ENCODE measurements at regions not wholly inside any gene's neighbourhood (a gene's known extent, or its start where the extent isn't known, plus 50 kb on each side); places are given as distances from the start of the nearest gene placed in this dataset.
"Not testable (repeated sequence)": the region's sequence is repeated elsewhere in the genome, so short reads cannot be mapped to it uniquely, and the experiment has no call there.

GRCh38 chr6:94785514-94785913, 791.8 kb upstream of the MANEA start:
- BruUV-seq (replicated peaks), result no TSS peak
- POLR2A ChIA-PET, result no interaction called here
- no peak overlapping the region for H3K27ac ChIP-seq (ENCODE audit: low read length)
- no peak overlapping the region for H3K4me3 ChIP-seq (ENCODE audit: low read depth in 2 of 2, low read length in 2 of 2)
- intact Hi-C loops (cut with micrococcal nuclease; ENCODE audit: unreplicated experiment), result no loop called here
- no peak for TF ChIP-seq POLR2AphosphoS5 (IDR thresholded peaks at IDR 0.05; ENCODE audit: low read depth, low read length)
- TF ChIP-seq REST (IDR thresholded peaks at IDR 0.05; ENCODE audit: insufficient read depth in 1 of 2, low read depth in 2 of 2, low read length in 1 of 2), result no peak
- TF ChIP-seq SIN3A (IDR thresholded peaks at IDR 0.05; ENCODE audit: borderline replicate concordance, insufficient read depth, low read depth, low read length), result no peak
- TF ChIP-seq TCF7L2 (IDR thresholded peaks at IDR 0.05; ENCODE audit: low read depth, low read length), result no peak
- TF ChIP-seq, protein P1, sequence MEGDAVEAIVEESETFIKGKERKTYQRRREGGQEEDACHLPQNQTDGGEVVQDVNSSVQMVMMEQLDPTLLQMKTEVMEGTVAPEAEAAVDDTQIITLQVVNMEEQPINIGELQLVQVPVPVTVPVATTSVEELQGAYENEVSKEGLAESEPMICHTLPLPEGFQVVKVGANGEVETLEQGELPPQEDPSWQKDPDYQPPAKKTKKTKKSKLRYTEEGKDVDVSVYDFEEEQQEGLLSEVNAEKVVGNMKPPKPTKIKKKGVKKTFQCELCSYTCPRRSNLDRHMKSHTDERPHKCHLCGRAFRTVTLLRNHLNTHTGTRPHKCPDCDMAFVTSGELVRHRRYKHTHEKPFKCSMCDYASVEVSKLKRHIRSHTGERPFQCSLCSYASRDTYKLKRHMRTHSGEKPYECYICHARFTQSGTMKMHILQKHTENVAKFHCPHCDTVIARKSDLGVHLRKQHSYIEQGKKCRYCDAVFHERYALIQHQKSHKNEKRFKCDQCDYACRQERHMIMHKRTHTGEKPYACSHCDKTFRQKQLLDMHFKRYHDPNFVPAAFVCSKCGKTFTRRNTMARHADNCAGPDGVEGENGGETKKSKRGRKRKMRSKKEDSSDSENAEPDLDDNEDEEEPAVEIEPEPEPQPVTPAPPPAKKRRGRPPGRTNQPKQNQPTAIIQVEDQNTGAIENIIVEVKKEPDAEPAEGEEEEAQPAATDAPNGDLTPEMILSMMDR (IDR thresholded peaks at IDR 0.05), result no peak
- DNase-seq (ENCODE audit: low read depth, low spot score) (no peak), ATAC-seq (no peak)
- no peaks in the 10 kb centered on the region for H3K9me3 ChIP-seq (ENCODE audit: control insufficient read depth, insufficient read depth, low read depth, low read length)
- H3K36me3 ChIP-seq (ENCODE audit: control insufficient read depth, insufficient read depth, low read length), result no peaks in the 10 kb centered on the region
- CTCF ChIA-PET, result no interaction called here
- in situ Hi-C loops (cut with HindIII; ENCODE audit: low pct_unique_long_range_greater_than_20kb, low sequenced_read_pairs), result no loop called here
- no peaks in the 10 kb centered on the region for H3K4me1 ChIP-seq (ENCODE audit: control insufficient read depth, insufficient read depth, low read length)
- no peaks in the 10 kb centered on the region for H3K27me3 ChIP-seq (ENCODE audit: control insufficient read depth, insufficient read depth, low read length)

DNA sequence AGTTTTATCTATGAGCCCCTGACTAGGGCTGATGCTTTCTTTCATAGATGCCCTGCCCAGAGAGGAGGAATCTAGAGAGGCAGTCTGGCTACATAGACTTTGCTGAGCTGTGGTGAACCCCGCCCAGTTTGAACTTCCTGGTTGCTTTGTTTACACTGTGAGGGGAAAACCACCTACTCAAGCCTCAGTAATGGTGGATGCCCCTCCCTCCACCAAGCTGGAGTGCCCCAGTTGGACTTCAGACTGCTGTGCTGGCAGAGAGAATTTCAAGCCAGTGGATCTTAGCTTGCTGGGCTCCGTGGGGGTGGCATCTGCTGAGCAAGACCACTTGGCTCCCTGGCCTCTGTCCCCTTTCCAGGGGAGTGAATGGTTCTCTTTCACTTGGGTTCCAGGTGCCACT, 792.3 kb upstream of the MANEA start:
- H3K27ac ChIP-seq (ENCODE audit: low read length); CTCF ChIA-PET; H3K9me3 ChIP-seq (ENCODE audit: control insufficient read depth, insufficient read depth, low read depth, low read length); H3K4me3 ChIP-seq (ENCODE audit: low read depth in 2 of 2, low read length in 2 of 2); in situ Hi-C loops (cut with HindIII; ENCODE audit: low pct_unique_long_range_greater_than_20kb, low sequenced_read_pairs); BruUV-seq (replicated peaks); H3K27me3 ChIP-seq (ENCODE audit: control insufficient read depth, insufficient read depth, low read length); H3K36me3 ChIP-seq (ENCODE audit: control insufficient read depth, insufficient read depth, low read length); intact Hi-C loops (cut with micrococcal nuclease; ENCODE audit: unreplicated experiment); ATAC-seq; DNase-seq (ENCODE audit: low read depth, low spot score); H3K4me1 ChIP-seq (ENCODE audit: control insufficient read depth, insufficient read depth, low read length); POLR2A ChIA-PET: not testable (repeated sequence)

DNA sequence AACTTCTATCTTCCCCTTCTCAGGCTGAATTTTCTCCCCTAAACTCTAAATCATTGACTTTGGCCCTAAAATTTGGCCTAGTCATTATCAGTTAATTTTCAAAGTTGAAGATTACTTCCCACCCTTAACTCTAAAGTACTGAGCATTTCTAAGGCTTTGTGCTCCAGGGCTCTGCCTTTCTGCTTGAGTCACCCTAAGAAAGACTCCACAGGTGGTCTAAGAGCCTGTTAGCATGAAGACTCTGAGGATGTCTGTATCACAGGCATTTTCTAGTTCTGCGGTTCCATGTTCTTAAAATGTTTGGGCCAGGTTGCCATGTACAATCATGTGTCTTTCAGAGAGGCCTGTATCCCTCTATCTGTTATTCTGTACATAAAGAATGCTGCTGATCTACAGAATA, 808.1 kb upstream of the MANEA start:
- no peaks in the 10 kb centered on the region for H3K9me3 ChIP-seq (ENCODE audit: control insufficient read depth, insufficient read depth, low read depth, low read length)
- intact Hi-C loops (cut with micrococcal nuclease; ENCODE audit: unreplicated experiment) (no loop called here), in situ Hi-C loops (cut with HindIII; ENCODE audit: low pct_unique_long_range_greater_than_20kb, low sequenced_read_pairs) (no loop called here)
- H3K27me3 ChIP-seq (ENCODE audit: control insufficient read depth, insufficient read depth, low read length), result no peaks in the 10 kb centered on the region
- no peaks in the 10 kb centered on the region for H3K36me3 ChIP-seq (ENCODE audit: control insufficient read depth, insufficient read depth, low read length)
- ATAC-seq (no peak), DNase-seq (ENCODE audit: low read depth, low spot score) (no peak)
- ChIA-PET POLR2A (no interaction called here), CTCF (no interaction called here)
- no TSS peak for BruUV-seq (replicated peaks)
- H3K4me1 ChIP-seq (ENCODE audit: control insufficient read depth, insufficient read depth, low read length), result no peaks in the 10 kb centered on the region
- TF ChIP-seq POLR2AphosphoS5 (IDR thresholded peaks at IDR 0.05; ENCODE audit: low read depth, low read length) (no peak), SIN3A (IDR thresholded peaks at IDR 0.05; ENCODE audit: borderline replicate concordance, insufficient read depth, low read depth, low read length) (no peak), TCF7L2 (IDR thresholded peaks at IDR 0.05; ENCODE audit: low read depth, low read length) (no peak), REST (IDR thresholded peaks at IDR 0.05; ENCODE audit: insufficient read depth in 1 of 2, low read depth in 2 of 2, low read length in 1 of 2) (no peak)
- TF ChIP-seq, protein P1 (IDR thresholded peaks at IDR 0.05), result no peak
- no peak overlapping the region for H3K27ac ChIP-seq (ENCODE audit: low read length)
- no peak overlapping the region for H3K4me3 ChIP-seq (ENCODE audit: low read depth in 2 of 2, low read length in 2 of 2)
